ENCODE measurements at regions not wholly inside any gene's neighbourhood (a gene's known extent, or its start where the extent isn't known, plus 50 kb on each side); places are given as distances from the start of the nearest gene placed in this dataset.

DNA sequence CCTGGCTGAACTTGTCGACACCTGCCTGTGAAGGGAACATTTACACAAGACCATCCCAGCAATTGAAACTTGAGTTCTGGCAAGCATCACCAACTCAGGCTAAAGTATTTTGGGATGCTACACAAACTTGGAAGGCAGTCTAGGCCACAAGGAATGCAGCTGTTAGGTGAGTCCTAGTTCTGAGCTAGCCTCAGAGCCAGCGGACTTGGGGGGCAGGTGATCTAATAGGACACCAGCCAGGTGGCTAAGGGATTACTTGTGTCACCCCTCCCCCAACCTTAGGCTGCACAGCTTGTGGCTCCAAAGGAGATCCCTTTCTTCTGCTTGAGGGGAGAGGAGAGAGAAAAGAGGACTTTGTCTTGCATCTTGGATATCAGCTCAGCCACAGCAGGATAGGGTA, 62.3 kb upstream of the DKK2 start:
- H4K20me1 ChIP-seq (replicated peaks; ENCODE audit: control insufficient read depth, extremely low read depth, insufficient read depth, low read length) = no peaks in the 10 kb centered on the region
- CTCF ChIA-PET = interaction anchor here (0.6 kb wide), 1 partner anchor 85 kb away, joined by 3 read pairs; no protein-coding TSS in a partner anchor
- no peaks in the 10 kb centered on the region for H3K27me3 ChIP-seq (ENCODE audit: control insufficient read depth in 2 of 2, insufficient read depth in 2 of 2, low read length in 2 of 2)
- H2AFZ ChIP-seq (ENCODE audit: low read depth, low read length) = no peak overlapping the region
- BruUV-seq (replicated peaks) = no TSS peak
- FAIRE-seq (no peak), DNase-seq (ENCODE audit: low read depth, low spot score) (no peak)
- dilution Hi-C loops (cut with MboI; ENCODE audit: extremely low pct_ligation_motif_present, low sequenced_read_pairs) (no loop called here), intact Hi-C loops (cut with micrococcal nuclease) (no loop called here)
- TF ChIP-seq, protein P1, sequence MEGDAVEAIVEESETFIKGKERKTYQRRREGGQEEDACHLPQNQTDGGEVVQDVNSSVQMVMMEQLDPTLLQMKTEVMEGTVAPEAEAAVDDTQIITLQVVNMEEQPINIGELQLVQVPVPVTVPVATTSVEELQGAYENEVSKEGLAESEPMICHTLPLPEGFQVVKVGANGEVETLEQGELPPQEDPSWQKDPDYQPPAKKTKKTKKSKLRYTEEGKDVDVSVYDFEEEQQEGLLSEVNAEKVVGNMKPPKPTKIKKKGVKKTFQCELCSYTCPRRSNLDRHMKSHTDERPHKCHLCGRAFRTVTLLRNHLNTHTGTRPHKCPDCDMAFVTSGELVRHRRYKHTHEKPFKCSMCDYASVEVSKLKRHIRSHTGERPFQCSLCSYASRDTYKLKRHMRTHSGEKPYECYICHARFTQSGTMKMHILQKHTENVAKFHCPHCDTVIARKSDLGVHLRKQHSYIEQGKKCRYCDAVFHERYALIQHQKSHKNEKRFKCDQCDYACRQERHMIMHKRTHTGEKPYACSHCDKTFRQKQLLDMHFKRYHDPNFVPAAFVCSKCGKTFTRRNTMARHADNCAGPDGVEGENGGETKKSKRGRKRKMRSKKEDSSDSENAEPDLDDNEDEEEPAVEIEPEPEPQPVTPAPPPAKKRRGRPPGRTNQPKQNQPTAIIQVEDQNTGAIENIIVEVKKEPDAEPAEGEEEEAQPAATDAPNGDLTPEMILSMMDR (IDR thresholded peaks at IDR 0.05; ENCODE audit: extremely low read depth in 1 of 2, insufficient read depth in 1 of 2, low read depth in 1 of 2, low read length in 2 of 2) = no peak
- no peak for TF ChIP-seq POLR2AphosphoS5 (IDR thresholded peaks at IDR 0.05; ENCODE audit: insufficient read depth, low read depth, low read length)
- TF ChIP-seq, protein P2, sequence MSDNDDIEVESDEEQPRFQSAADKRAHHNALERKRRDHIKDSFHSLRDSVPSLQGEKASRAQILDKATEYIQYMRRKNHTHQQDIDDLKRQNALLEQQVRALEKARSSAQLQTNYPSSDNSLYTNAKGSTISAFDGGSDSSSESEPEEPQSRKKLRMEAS (IDR thresholded peaks at IDR 0.05; ENCODE audit: insufficient read depth, insufficient read length) = no peak
- no peak for TF ChIP-seq POLR2A (IDR thresholded peaks at IDR 0.05; ENCODE audit: low read depth, low read length)
- no peak for TF ChIP-seq EZH2 (IDR thresholded peaks at IDR 0.05; ENCODE audit: borderline replicate concordance, low read depth, low read length, severe bottlenecking)
- no peak for TF ChIP-seq JUN (IDR thresholded peaks at IDR 0.05; ENCODE audit: borderline replicate concordance, insufficient read depth, insufficient read length, low read depth)
- TF ChIP-seq MYC (IDR thresholded peaks at IDR 0.05; ENCODE audit: low read depth, low read length) = no peak
- TF ChIP-seq FOS (IDR thresholded peaks at IDR 0.05; ENCODE audit: borderline replicate concordance, insufficient read depth, low read length) = no peak
- TF ChIP-seq GATA2 (IDR thresholded peaks at IDR 0.05; ENCODE audit: insufficient read depth, insufficient read length, low read depth, low read length) = no peak
- no peaks in the 10 kb centered on the region for H3K9me1 ChIP-seq (replicated peaks; ENCODE audit: control insufficient read depth, extremely low read depth, insufficient read depth, low read length)
- no peak overlapping the region for H3K27ac ChIP-seq (ENCODE audit: insufficient read depth, low read depth, low read length)
- POLR2A ChIA-PET = no interaction called here
- H3K36me3 ChIP-seq (ENCODE audit: control insufficient read depth in 2 of 2, extremely low read depth in 1 of 2, insufficient read depth in 2 of 2, low read length in 2 of 2) = no peaks in the 10 kb centered on the region
- no peaks in the 10 kb centered on the region for H3K4me1 ChIP-seq (ENCODE audit: control insufficient read depth, extremely low read depth, insufficient read depth, low read length)
- no peak overlapping the region for H3K9ac ChIP-seq (replicated peaks; ENCODE audit: extremely low read depth, insufficient read depth, low read length)
- no peak overlapping the region for H3K4me2 ChIP-seq (ENCODE audit: insufficient read depth, low read length)
- no peaks in the 10 kb centered on the region for H3K9me3 ChIP-seq (replicated peaks; ENCODE audit: control insufficient read depth, insufficient read depth, low read length)
- H3K79me2 ChIP-seq (ENCODE audit: control insufficient read depth, insufficient read depth, low read length) = no peaks in the 10 kb centered on the region
- no peak overlapping the region for H3K4me3 ChIP-seq (replicated peaks in 1 of 3; ENCODE audit: insufficient read depth in 1 of 3, low read depth in 1 of 3, low read length in 3 of 3)
